Liver (tissue), 8 donors: ENCODE measurements at regions not wholly inside any gene's neighbourhood (a gene's known extent, or its start where the extent isn't known, plus 50 kb on each side); places are given as distances from the start of the nearest gene placed in this dataset.

Experiments
- DNase-seq: peaks from one replicate; pipeline ENCODE4 v3.0.0-alpha.2; 2017; ENCODE audit warnings: low spot score
- H3K27ac ChIP-seq, 2 donors: one replicate each; pipeline ENCODE4 v1.7.0; 2013; ENCODE audit warnings: inconsistent platforms in 2 of 2, low read length in 2 of 2, control low read depth in 1 of 2, low read depth in 1 of 2, mild to moderate bottlenecking in 1 of 2
- H3K27me3 ChIP-seq, 4 donors: one replicate each; pipeline versions ENCODE4 v1.6.1 to v1.7.0; 2013; ENCODE audit warnings: low read length in 3 of 4, inconsistent platforms in 1 of 4, mild to moderate bottlenecking in 1 of 4, moderate library complexity in 1 of 4; ENCODE audit not compliant: control insufficient read depth in 4 of 4, insufficient read depth in 4 of 4
- H3K36me3 ChIP-seq, 4 donors: one replicate each; pipeline versions ENCODE4 v1.6.1 to v1.7.0; 2013; ENCODE audit warnings: low read length in 3 of 4, mild to moderate bottlenecking in 3 of 4, low read depth in 1 of 4, moderate library complexity in 1 of 4; ENCODE audit not compliant: control insufficient read depth in 4 of 4, insufficient read depth in 3 of 4
- H3K4me1 ChIP-seq, 4 donors: one replicate each; pipeline versions ENCODE4 v1.6.1 to v1.7.0; 2013; ENCODE audit warnings: low read length in 3 of 4, mild to moderate bottlenecking in 3 of 4, moderate library complexity in 1 of 4; ENCODE audit not compliant: control insufficient read depth in 4 of 4, insufficient read depth in 4 of 4
- H3K4me3 ChIP-seq, 3 donors: one replicate each; pipeline versions ENCODE4 v1.6.1 to v1.7.0; 2013; ENCODE audit warnings: low read length in 3 of 3, control low read depth in 1 of 3, low read depth in 1 of 3, mild to moderate bottlenecking in 1 of 3
- H3K9ac ChIP-seq, 2 donors: one replicate each; pipeline ENCODE4 v1.7.0; 2013; ENCODE audit warnings: low read length in 2 of 2, mild to moderate bottlenecking in 2 of 2, moderate library complexity in 2 of 2, control low read depth in 1 of 2, low read depth in 1 of 2
- H3K9me3 ChIP-seq, 4 donors: one replicate each; pipeline versions ENCODE4 v1.6.1 to v1.7.0; 2013; ENCODE audit warnings: low read length in 3 of 4; ENCODE audit not compliant: control insufficient read depth in 4 of 4
- EGR1 ChIP-seq, 2 donors: IDR thresholded peaks; 2 replicates each; pipeline ENCODE4 v1.6.1; 2016 to 2018; ENCODE audit warnings: antibody characterized with exemption in 2 of 2, low read depth in 2 of 2
- FOXA1 ChIP-seq: IDR thresholded peaks from 2 replicates; pipeline ENCODE4 v1.6.1; 2016; ENCODE audit warnings: antibody characterized with exemption
- FOXA2 ChIP-seq: IDR thresholded peaks from 2 replicates; pipeline ENCODE4 v1.6.1; 2016; ENCODE audit warnings: antibody characterized with exemption
- GABPA ChIP-seq, 2 donors: IDR thresholded peaks in 1 of 2; conservative IDR thresholded peaks in 1 of 2; 2 replicates each; pipeline ENCODE4 v1.6.1; 2016; ENCODE audit warnings: antibody characterized with exemption in 2 of 2, mild to moderate bottlenecking in 1 of 2, moderate library complexity in 1 of 2
- HNF4A ChIP-seq, 2 donors: conservative IDR thresholded peaks; 2 replicates each; pipeline ENCODE4 v1.6.1; 2016; ENCODE audit warnings: antibody characterized with exemption in 2 of 2, mild to moderate bottlenecking in 2 of 2
- HNF4G ChIP-seq: IDR thresholded peaks from 2 replicates; pipeline ENCODE4 v1.6.1; 2016; ENCODE audit warnings: antibody characterized with exemption
- JUND ChIP-seq, 2 donors: IDR thresholded peaks; 2 replicates each; pipeline ENCODE4 v1.6.1; 2016; ENCODE audit warnings: antibody characterized with exemption in 2 of 2
- NR2F2 ChIP-seq: IDR thresholded peaks from 2 replicates; pipeline ENCODE4 v1.6.1; 2016; ENCODE audit warnings: antibody characterized with exemption
- RXRA ChIP-seq, 2 donors: IDR thresholded peaks; 2 replicates each; pipeline ENCODE4 v1.6.1; 2017 to 2018; ENCODE audit warnings: antibody characterized with exemption in 2 of 2, mild to moderate bottlenecking in 1 of 2
- SP1 ChIP-seq: IDR thresholded peaks from 2 replicates; pipeline ENCODE4 v1.6.1; 2018; ENCODE audit warnings: antibody characterized with exemption, mild to moderate bottlenecking
- TAF1 ChIP-seq: conservative IDR thresholded peaks from 2 replicates; pipeline ENCODE4 v1.6.1; 2016; ENCODE audit warnings: antibody characterized with exemption, mild to moderate bottlenecking
- YY1 ChIP-seq: IDR thresholded peaks from 2 replicates; pipeline ENCODE4 v1.6.1; 2016; ENCODE audit warnings: antibody characterized with exemption, mild to moderate bottlenecking
- WGBS: extraction: QIAGEN DNeasy Blood & Tissue Kit; methylation state at CpG from one replicate; pipeline ENCODE4 v1.1.7; 2013; 5-methylcytosine and 5-hydroxymethylcytosine counted together
- TF ChIP-seq, protein P1 (sequence below): IDR thresholded peaks from 2 replicates; pipeline ENCODE4 v1.6.1; 2016; ENCODE audit warnings: antibody characterized with exemption
- TF ChIP-seq, protein P2 (sequence below): IDR thresholded peaks from 2 replicates; pipeline ENCODE4 v1.6.1; 2016; ENCODE audit warnings: antibody characterized with exemption
- TF ChIP-seq, protein P3 (sequence below): IDR thresholded peaks from 2 replicates; pipeline ENCODE4 v1.6.1; 2016; ENCODE audit warnings: antibody characterized with exemption, mild to moderate bottlenecking
- TF ChIP-seq, protein P4 (sequence below): IDR thresholded peaks from 2 replicates; pipeline ENCODE4 v1.6.1; 2016; ENCODE audit warnings: antibody characterized with exemption
- TF ChIP-seq, protein P5 (sequence below): fragments of 150-350 bp; IDR thresholded peaks from 2 replicates; pipeline ENCODE4 v1.5.1; 2017; ENCODE audit warnings: improper control_type of control experiment, low read depth, low read length; ENCODE audit not compliant: missing input control
- donor health status: healthy.
- donor health status: healthy.
- donor health status: healthy.
- donor health status: healthy.
- donor health status: healthy.

DNA sequence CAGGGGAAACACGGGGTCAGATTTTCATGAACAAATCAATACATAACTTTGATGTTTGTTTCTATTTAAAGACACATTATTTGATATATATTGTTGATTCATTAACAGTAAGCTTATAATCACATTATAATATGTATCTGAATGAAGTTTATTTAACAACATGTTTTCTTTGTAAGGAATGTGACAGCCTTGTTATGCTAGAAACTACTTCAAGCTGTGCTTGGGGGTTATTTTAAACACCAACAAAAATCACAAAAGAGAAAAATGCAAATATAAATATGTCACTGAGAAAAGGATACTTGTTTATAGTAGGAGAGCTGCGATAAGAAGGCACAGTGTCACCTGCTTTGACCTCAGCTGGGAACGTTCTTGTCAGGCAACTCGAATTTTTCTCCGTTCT is 354.6 kb upstream of the AGA start:
- DNase-seq: no peak
- TF ChIP-seq HNF4G (no peak), FOXA2 (no peak), NR2F2 (no peak), FOXA1 (no peak), TAF1 (no peak), RXRA (IDR thresholded peaks at IDR 0.05) (no peak), GABPA (IDR thresholded peaks at IDR 0.05 in 1 of 2, conservative IDR thresholded peaks at IDR 0.05 in 1 of 2) (no peak), SP1 (no peak), HNF4A (conservative IDR thresholded peaks at IDR 0.05) (no peak)
- TF ChIP-seq, protein P1, sequence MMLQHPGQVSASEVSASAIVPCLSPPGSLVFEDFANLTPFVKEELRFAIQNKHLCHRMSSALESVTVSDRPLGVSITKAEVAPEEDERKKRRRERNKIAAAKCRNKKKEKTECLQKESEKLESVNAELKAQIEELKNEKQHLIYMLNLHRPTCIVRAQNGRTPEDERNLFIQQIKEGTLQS: no peak
- TF ChIP-seq, protein P2, sequence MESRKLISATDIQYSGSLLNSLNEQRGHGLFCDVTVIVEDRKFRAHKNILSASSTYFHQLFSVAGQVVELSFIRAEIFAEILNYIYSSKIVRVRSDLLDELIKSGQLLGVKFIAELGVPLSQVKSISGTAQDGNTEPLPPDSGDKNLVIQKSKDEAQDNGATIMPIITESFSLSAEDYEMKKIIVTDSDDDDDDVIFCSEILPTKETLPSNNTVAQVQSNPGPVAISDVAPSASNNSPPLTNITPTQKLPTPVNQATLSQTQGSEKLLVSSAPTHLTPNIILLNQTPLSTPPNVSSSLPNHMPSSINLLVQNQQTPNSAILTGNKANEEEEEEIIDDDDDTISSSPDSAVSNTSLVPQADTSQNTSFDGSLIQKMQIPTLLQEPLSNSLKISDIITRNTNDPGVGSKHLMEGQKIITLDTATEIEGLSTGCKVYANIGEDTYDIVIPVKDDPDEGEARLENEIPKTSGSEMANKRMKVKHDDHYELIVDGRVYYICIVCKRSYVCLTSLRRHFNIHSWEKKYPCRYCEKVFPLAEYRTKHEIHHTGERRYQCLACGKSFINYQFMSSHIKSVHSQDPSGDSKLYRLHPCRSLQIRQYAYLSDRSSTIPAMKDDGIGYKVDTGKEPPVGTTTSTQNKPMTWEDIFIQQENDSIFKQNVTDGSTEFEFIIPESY: no peak
- TF ChIP-seq, protein P3, sequence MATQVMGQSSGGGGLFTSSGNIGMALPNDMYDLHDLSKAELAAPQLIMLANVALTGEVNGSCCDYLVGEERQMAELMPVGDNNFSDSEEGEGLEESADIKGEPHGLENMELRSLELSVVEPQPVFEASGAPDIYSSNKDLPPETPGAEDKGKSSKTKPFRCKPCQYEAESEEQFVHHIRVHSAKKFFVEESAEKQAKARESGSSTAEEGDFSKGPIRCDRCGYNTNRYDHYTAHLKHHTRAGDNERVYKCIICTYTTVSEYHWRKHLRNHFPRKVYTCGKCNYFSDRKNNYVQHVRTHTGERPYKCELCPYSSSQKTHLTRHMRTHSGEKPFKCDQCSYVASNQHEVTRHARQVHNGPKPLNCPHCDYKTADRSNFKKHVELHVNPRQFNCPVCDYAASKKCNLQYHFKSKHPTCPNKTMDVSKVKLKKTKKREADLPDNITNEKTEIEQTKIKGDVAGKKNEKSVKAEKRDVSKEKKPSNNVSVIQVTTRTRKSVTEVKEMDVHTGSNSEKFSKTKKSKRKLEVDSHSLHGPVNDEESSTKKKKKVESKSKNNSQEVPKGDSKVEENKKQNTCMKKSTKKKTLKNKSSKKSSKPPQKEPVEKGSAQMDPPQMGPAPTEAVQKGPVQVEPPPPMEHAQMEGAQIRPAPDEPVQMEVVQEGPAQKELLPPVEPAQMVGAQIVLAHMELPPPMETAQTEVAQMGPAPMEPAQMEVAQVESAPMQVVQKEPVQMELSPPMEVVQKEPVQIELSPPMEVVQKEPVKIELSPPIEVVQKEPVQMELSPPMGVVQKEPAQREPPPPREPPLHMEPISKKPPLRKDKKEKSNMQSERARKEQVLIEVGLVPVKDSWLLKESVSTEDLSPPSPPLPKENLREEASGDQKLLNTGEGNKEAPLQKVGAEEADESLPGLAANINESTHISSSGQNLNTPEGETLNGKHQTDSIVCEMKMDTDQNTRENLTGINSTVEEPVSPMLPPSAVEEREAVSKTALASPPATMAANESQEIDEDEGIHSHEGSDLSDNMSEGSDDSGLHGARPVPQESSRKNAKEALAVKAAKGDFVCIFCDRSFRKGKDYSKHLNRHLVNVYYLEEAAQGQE: no peak
- H3K27me3 ChIP-seq: peaks cover 0 to 5% (median 0%) of the 10 kb centered on the region in 4 donors
- H3K4me3 ChIP-seq: no peak overlapping the region
- H3K27ac ChIP-seq: no peak overlapping the region
- H3K4me1 ChIP-seq: no peaks in the 10 kb centered on the region
- WGBS: 26% methylated on average over 5 of the region's 5 CpGs
- H3K9ac ChIP-seq: no peak overlapping the region
- H3K9me3 ChIP-seq: no peaks in the 10 kb centered on the region
- no peaks in the 10 kb centered on the region for H3K36me3 ChIP-seq

DNA sequence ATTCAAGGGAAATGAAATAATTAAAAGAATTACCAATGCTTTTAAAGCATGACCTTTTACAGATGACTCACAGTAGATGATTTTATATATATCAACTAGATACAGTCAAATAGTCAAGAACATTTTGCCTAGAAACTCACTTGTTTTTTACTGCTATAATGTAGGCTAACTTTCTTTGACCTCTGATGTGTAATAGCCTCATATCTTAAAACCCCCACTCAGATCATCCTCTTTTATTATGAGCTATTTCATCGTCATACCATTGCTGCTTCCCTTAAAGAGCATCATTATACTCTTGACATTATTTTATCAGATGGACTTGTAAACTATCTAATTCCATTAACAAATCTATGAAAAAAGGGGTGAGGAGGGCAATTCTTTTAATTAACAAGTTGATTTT is 355.9 kb upstream of the AGA start:
- H3K27me3 ChIP-seq: peaks cover 0 to 5% (median 0%) of the 10 kb centered on the region in 4 donors
- no peaks in the 10 kb centered on the region for H3K36me3 ChIP-seq
- H3K4me1 ChIP-seq: no peaks in the 10 kb centered on the region
- 32% methylated on average over 1 of the region's 1 CpG for WGBS
- no peak overlapping the region for H3K4me3 ChIP-seq
- H3K9ac ChIP-seq: no peak overlapping the region
- no peaks in the 10 kb centered on the region for H3K9me3 ChIP-seq
- DNase-seq: no peak
- H3K27ac ChIP-seq: no peak overlapping the region
- TF ChIP-seq, protein P4, sequence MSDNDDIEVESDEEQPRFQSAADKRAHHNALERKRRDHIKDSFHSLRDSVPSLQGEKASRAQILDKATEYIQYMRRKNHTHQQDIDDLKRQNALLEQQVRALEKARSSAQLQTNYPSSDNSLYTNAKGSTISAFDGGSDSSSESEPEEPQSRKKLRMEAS: no peak
- TF ChIP-seq JUND (IDR thresholded peaks at IDR 0.05): no peak
- TF ChIP-seq HNF4G: no peak
- TF ChIP-seq, protein P3: no peak
- no peak for TF ChIP-seq EGR1 (IDR thresholded peaks at IDR 0.05; ENCODE audit: low read depth in 2 of 2)
- no peak for TF ChIP-seq HNF4A (conservative IDR thresholded peaks at IDR 0.05)
- TF ChIP-seq SP1: no peak
- no peak for TF ChIP-seq TAF1
- no peak for TF ChIP-seq RXRA (IDR thresholded peaks at IDR 0.05)
- TF ChIP-seq FOXA2: no peak
- TF ChIP-seq, protein P5, sequence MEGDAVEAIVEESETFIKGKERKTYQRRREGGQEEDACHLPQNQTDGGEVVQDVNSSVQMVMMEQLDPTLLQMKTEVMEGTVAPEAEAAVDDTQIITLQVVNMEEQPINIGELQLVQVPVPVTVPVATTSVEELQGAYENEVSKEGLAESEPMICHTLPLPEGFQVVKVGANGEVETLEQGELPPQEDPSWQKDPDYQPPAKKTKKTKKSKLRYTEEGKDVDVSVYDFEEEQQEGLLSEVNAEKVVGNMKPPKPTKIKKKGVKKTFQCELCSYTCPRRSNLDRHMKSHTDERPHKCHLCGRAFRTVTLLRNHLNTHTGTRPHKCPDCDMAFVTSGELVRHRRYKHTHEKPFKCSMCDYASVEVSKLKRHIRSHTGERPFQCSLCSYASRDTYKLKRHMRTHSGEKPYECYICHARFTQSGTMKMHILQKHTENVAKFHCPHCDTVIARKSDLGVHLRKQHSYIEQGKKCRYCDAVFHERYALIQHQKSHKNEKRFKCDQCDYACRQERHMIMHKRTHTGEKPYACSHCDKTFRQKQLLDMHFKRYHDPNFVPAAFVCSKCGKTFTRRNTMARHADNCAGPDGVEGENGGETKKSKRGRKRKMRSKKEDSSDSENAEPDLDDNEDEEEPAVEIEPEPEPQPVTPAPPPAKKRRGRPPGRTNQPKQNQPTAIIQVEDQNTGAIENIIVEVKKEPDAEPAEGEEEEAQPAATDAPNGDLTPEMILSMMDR: no peak
- TF ChIP-seq YY1: no peak
